Fibroblast of upper back skin (primary cell): ENCODE measurements at regions not wholly inside any gene's neighbourhood (a gene's known extent, or its start where the extent isn't known, plus 50 kb on each side); places are given as distances from the start of the nearest gene placed in this dataset.

ENCODE experiments used
- DNase-seq: peaks from one replicate; pipeline ENCODE4 v3.0.0-alpha.2; 2013

GRCh38 chr1:224850446-224850845, 79.0 kb upstream of the DNAH14 start:
- DNase-seq: peak; percentile 18

DNA sequence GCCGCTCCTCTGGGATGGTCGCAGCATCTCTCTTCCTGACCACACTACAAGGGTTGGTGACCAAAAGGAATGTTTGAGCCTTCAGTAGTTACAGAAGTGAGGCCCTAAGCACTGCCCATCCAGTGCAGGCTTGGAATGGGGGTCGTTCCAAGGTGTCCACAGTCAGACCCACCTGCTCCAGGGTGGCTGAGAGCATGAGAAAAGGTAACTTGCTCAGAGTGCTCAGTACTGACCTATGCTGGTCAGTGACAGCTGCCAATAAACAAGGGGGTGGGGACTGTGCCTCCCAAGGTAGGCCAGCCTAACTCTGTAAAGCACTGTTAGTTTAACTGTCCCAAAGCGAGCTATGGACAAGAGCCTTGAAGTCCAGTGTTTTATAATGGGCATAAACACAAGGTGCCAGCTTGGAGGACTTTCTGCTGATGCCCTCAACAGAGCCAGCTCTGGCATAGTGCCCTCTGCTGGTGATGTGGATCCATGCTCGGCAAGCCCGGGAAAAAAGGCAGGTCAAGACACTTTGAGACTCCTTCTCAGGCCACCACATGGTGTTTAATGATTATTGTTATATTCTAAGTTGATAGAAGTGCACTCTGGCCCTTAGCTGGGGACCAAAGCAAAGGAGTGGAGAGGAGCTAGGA, 78.1 kb upstream of the DNAH14 start:
- peak; percentile 45 for DNase-seq

DNA sequence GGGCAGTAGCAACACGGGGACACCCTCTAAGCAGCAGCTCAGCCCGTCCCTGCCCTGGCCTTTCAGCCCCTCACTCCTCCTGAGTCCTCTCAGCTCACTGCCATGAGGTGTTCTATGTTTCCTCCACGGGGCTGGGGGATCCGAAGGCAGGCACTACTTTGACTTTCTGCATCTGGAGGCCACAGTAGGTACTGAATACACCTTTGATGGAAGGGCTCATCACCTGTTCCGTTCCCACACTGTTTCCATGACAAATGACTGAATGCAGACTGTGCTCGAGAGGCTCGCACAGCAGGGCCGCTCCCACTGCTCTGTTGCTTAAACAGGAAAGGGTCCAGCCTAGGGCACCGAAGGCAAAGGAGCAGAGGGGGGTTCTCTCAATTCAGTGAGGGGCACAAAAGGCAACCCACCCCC, 77.6 kb upstream of the DNAH14 start:
- DNase-seq: no peak

DNA sequence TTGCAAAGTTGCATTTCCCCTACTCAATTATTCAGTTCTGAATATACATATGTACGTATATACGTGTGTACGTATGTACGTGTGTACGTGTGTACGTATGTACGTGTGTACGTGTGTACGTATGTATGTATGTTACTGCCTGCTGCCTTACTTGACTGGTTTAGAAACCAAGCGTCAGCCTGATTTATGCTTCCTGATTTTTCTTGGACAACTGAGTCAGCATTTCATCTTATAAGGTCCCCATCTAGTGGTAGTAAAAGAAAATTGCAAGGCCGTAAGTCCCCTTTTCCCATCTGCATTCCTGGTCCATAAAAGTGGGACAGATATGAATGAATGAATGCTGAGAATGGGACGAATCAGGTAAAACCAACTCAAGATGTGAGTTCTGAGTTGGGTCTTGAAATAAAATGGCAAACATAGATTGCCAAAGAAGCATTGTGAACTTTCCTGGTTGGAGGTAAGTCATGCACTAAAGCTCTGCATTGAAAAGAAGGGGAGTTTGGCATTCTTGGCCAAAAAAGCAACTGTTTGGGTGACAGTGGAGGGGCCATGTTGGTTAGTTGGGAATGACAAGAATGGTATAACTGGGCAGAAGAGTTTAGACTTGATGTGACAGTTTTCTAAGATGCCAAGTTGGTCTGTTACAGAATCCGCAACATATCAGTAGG, 76.4 kb upstream of the DNAH14 start:
- DNase-seq: peak; percentile 70

- DNase-seq: no peak
Observed at GRCh38 chr1:224856973-224857372, 72.5 kb upstream of the DNAH14 start.

- no peak for DNase-seq
Observed at GRCh38 chr1:224859651-224860050, 69.8 kb upstream of the DNAH14 start.

DNA sequence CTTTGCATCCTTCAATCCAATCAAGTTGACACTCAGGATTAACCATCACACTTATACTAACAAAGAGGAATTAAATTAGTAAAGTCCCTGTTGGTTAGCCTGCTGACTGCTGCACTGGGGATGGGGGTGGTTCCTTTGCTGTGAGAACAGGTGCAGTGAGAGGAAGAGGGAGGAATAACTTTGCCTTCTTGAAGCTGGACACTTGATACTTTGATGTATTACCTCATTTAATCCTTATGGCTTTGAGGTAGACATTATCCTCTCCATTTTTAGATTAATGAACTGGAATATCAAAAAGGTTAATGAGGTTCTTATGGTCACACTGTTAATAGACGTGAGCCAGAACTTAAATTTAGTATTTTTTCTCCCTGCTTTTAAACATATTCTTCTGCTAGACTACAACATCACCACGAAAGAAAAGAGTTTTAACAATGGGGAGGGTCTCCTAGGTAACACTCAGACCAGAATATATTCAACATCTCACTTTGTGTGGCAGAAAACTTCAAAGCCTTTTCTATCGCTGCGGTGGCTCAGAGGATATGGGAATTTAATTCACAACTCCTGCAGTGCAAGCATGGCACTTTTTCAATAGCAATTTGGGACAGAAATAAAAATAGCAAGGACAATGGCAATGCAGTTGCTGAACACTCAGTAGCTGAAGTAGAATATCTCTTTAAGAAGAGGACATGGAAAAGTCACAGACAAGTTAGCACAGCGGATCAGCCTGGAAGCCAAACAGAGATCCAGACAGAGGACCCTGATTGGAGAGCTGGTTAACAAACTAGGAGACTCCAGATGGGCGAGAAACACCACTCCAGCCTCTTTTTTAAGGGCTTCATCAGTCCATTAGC, 68.8 kb upstream of the DNAH14 start:
- no peak for DNase-seq

GRCh38 chr1:224861339-224861716, 68.1 kb upstream of the DNAH14 start:
- no peak for DNase-seq

DNA sequence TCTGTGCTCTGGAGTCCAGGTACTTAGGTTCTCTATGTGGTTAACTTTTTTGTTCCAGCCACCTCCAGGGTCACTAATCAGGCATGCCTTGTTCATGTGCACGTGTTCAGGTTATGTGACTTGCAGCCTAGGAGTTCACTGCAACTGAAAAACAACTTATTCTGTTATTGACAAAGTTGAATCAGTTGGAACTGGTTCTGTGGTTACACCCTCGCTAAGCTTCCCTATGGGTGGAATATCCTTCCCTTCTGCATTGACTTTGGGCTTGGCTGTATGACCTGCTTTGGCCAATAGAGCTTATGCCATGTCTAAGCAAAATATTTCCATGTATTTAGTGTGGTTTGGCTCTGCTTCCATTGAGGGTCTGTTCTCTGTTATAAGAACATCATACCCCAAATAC, 66.0 kb upstream of the DNAH14 start:
- DNase-seq: no peak

GRCh38 chr1:224864006-224864405, 65.5 kb upstream of the DNAH14 start:
- DNase-seq: peak; percentile 35

DNA sequence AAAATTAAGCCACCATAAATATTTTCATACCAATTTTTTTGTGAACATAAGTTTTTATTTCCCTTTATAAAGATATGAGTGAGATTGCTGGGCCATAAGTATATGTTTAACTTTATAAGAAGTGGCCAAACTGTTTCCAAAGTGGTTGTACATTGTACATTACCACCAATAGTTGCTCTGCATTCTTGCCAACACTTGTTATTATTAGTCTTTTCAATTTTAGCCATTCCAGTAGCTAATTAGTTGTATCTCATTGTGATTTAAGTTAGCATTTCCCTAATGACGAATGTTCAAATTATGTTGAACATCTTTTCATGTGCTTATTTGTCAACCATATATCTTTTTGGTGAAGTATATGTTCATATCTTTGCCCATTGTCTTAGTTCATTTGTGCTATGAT, 64.0 kb upstream of the DNAH14 start:
- no peak for DNase-seq

DNA sequence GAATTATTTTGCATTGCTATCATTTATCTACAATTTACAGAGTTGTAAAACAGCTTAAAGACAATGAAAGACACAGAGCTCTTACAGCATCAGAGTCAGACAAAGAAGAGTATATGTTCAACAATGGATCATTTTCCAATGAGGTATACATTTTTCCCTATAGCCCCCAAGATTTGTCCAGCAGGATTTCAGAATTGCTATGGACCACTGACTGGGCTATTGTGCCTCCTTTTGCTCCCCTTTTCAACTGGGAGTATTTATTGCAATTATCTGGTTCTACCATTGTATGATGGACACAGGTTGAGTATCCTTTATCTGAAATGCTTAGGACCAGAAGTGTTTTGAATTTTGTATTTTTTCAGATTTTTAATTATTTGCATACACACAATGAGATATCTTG, 62.5 kb upstream of the DNAH14 start:
- no peak for DNase-seq

DNA sequence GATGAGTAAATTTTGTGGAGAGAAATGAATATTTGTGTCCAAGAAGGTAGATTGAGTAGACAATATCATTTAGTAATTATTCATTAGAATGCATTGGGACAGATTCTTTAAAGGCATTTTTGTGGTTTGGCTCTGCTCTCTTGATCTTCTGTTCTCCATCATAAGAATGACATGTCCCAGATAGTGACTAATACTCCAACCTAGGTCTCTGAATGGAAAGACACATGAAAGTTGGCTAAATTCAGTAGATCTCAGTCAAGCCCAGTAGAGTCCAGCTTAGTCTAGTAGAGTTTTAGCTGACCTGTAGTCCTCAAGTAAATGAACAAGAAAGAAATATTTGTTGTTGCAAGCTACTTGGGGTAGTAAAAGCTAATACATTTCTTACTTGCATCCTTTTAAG, 61.8 kb upstream of the DNAH14 start:
- DNase-seq: peak; percentile 64

GRCh38 chr1:224872832-224873433, 56.5 kb upstream of the DNAH14 start:
- no peak for DNase-seq

- DNase-seq: peak; percentile 62
Observed at GRCh38 chr1:224873434-224874369, 55.8 kb upstream of the DNAH14 start.

GRCh38 chr1:224874775-224875174, 54.7 kb upstream of the DNAH14 start:
- no peak for DNase-seq

- DNase-seq: peak; percentile 92
Observed at GRCh38 chr1:224879162-224879803, 50.2 kb upstream of the DNAH14 start.
